HepG2 (cell line): ENCODE measurements at regions not wholly inside any gene's neighbourhood (a gene's known extent, or its start where the extent isn't known, plus 50 kb on each side); places are given as distances from the start of the nearest gene placed in this dataset.

ENCODE experiments used
- HNRNPUL1 ChIP-seq: fragments of 200-400 bp; formaldehyde crosslinking; IDR thresholded peaks from 2 replicates; pipeline ENCODE4 v1.6.1; 2017; ENCODE audit warnings: low read depth, mild to moderate bottlenecking, low read length, moderate library complexity
- MLXIP ChIP-seq: sonication (generic); formaldehyde crosslinking; IDR thresholded peaks from 2 replicates; pipeline ENCODE4 v1.9.0; 2021; ENCODE audit warnings: missing genetic modification reagents, borderline replicate concordance
- NFATC3 ChIP-seq: sonication (generic); formaldehyde crosslinking; IDR thresholded peaks from 2 replicates; pipeline ENCODE4 v1.5.1; 2020; ENCODE audit warnings: mild to moderate bottlenecking, missing genetic modification reagents
- NFYB ChIP-seq: sonication (generic); formaldehyde crosslinking; IDR thresholded peaks from 2 replicates; pipeline ENCODE4 v1.4.0; 2020; ENCODE audit warnings: missing genetic modification reagents
- SP140L ChIP-seq: sonication (generic); formaldehyde crosslinking; IDR thresholded peaks from 2 replicates; pipeline ENCODE4 v1.4.0; 2020; ENCODE audit warnings: missing genetic modification reagents, borderline replicate concordance
- SUZ12 ChIP-seq: fragments of 150-350 bp; IDR thresholded peaks from 2 replicates; pipeline ENCODE4 v1.6.1; 2014; ENCODE audit warnings: low read depth, low read length
- TIGD3 ChIP-seq: sonication (generic); formaldehyde crosslinking; IDR thresholded peaks from 2 replicates; pipeline ENCODE4 v1.5.1; 2020; ENCODE audit warnings: mild to moderate bottlenecking, missing genetic modification reagents, borderline replicate concordance
- ZNF329 ChIP-seq: sonication (generic); formaldehyde crosslinking; IDR thresholded peaks from 2 replicates; pipeline ENCODE4 v1.9.0; 2021; ENCODE audit warnings: low read depth, mild to moderate bottlenecking, missing genetic modification reagents
- TF ChIP-seq, protein P1 (sequence below): sonication (generic); formaldehyde crosslinking; IDR thresholded peaks from 2 replicates; pipeline ENCODE4 v1.5.0; 2020; ENCODE audit warnings: mild to moderate bottlenecking, missing genetic modification reagents, moderate library complexity
- TF ChIP-seq, protein P2 (sequence below): IDR thresholded peaks from 2 replicates; pipeline ENCODE4 v1.6.1; 2016; ENCODE audit warnings: mild to moderate bottlenecking, missing biosample characterization, missing genetic modification reagents

GRCh38 chr5:173498739-173499470 is 117.5 kb downstream of the BOD1 start:
- TF ChIP-seq ZNF329 (CRISPR knock-in tag) = no peak
- TF ChIP-seq NFYB (CRISPR knock-in tag) = no peak
- TF ChIP-seq TIGD3 (CRISPR knock-in tag) = no peak
- TF ChIP-seq SUZ12 = no peak
- TF ChIP-seq, protein P1, sequence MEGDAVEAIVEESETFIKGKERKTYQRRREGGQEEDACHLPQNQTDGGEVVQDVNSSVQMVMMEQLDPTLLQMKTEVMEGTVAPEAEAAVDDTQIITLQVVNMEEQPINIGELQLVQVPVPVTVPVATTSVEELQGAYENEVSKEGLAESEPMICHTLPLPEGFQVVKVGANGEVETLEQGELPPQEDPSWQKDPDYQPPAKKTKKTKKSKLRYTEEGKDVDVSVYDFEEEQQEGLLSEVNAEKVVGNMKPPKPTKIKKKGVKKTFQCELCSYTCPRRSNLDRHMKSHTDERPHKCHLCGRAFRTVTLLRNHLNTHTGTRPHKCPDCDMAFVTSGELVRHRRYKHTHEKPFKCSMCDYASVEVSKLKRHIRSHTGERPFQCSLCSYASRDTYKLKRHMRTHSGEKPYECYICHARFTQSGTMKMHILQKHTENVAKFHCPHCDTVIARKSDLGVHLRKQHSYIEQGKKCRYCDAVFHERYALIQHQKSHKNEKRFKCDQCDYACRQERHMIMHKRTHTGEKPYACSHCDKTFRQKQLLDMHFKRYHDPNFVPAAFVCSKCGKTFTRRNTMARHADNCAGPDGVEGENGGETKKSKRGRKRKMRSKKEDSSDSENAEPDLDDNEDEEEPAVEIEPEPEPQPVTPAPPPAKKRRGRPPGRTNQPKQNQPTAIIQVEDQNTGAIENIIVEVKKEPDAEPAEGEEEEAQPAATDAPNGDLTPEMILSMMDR (CRISPR knock-in tag) = no peak; the same call in 1 of the 2 replicates
- TF ChIP-seq, protein P2, sequence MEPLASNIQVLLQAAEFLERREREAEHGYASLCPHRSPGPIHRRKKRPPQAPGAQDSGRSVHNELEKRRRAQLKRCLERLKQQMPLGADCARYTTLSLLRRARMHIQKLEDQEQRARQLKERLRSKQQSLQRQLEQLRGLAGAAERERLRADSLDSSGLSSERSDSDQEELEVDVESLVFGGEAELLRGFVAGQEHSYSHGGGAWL (CRISPR knock-in tag) = no peak
- no peak for TF ChIP-seq HNRNPUL1
- no peak for TF ChIP-seq SP140L (CRISPR knock-in tag)
- TF ChIP-seq MLXIP (CRISPR knock-in tag) = no peak
- no peak for TF ChIP-seq NFATC3
